ENCODE measurements at regions not wholly inside any gene's neighbourhood (a gene's known extent, or its start where the extent isn't known, plus 50 kb on each side); places are given as distances from the start of the nearest gene placed in this dataset.
"Not testable (repeated sequence)": the region's sequence is repeated elsewhere in the genome, so short reads cannot be mapped to it uniquely, and the experiment has no call there.

DNA sequence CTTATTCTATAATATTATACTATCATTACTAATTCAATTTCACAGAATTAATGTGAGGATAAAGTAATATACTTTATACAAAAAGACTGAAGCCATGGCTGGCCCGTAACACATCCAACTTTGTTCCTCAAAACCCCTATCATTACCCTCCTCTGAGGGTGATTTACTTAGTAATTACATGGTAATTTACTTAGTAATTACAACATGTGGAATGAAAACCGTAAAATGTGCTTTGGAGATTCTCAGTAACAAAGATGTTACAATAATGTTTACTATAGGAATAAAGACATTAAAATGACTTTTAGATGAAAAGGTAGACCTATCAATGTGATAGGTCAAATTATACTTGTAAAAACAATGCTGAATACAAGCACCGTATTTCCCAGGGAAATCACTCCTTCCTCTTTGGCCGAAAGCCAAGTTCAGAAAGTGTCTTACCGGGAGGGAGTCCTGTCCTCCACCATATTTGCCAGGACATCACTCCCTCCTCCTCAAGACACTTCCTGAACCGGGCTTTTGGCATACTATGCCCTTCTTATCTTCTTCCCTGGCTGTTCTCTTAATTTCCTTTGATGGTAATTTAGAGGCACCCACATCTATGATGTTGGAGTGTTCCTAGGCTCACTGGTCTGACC is 1047.8 kb downstream of the SOCS6 start:
- DNase-seq, result no peak

DNA sequence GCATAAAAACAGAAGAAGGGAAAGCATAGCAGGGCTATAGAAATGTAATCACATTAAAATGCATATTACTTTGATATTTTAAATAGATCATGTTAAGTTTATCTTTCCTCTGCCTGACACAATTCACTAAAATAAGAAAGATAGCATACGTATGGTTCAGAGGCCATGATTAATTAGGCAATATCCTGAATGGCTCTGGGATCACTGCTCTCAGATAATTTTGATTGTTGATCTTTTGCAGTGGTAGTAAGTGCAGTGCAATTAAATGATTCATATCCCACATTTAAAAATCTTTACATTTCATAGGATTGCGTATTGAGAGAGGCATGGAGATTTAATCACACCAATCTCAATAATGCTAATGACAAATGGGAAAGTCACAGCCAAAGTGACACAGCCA is 1040.7 kb downstream of the SOCS6 start:
- DNase-seq, result no peak

GRCh38 chr18:71329114-71329513 is 1040.3 kb downstream of the SOCS6 start:
- no peak for DNase-seq

- no peak for DNase-seq
Measured at GRCh38 chr18:71327850-71328249, 1039.0 kb downstream of the SOCS6 start.

GRCh38 chr18:71327441-71327840 is 1038.6 kb downstream of the SOCS6 start:
- no peak for DNase-seq

- DNase-seq, result no peak
Measured at GRCh38 chr18:71326826-71327225, 1038.0 kb downstream of the SOCS6 start.

- DNase-seq, result no peak
Measured at GRCh38 chr18:71324356-71324755, 1035.5 kb downstream of the SOCS6 start.

DNA sequence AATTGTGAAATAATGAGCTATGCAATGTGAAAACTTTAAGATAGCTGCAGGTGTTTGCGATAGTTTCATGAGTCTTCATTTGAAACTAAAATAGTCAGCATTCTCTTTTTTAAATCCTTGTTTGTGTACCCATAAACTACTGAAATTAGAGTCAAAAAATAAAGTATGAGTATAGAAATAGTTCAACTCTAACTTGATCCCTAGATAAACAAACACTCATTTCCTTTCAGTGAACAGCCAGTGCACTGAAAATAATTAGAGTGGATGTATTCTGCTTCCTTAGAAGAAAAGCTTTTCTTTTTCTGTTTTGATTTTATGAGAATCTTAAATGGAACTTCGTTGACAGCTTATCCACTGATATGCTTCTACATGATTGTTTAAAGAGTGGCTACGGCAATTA is 1033.4 kb downstream of the SOCS6 start:
- DNase-seq, result no peak

GRCh38 chr18:71321319-71321718 is 1032.5 kb downstream of the SOCS6 start:
- DNase-seq, result no peak

- no peak for DNase-seq
Measured at GRCh38 chr18:71304856-71305255, 1016.0 kb downstream of the SOCS6 start.

GRCh38 chr18:71303743-71304142 is 1014.9 kb downstream of the SOCS6 start:
- not testable (repeated sequence) for DNase-seq

DNA sequence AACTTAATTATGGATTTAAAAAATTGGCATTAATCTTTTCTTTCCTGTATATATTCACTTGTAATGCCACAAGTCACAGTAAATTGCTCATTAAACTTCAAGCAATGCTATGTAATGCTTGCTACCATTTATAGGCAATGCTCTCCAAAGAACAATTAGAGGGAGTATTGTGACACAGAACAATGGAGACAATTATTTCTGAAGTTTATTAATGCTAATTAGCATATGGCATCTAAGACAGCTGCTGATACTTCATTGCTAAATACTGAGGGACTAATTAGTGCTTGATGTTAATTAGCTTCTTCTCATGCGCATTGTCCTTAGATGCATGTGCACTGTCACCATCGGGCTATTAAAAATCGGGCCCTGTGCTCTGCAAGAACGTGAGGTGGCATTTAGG is 1012.8 kb downstream of the SOCS6 start:
- no peak for DNase-seq

GRCh38 chr18:71294201-71294600 is 1005.4 kb downstream of the SOCS6 start:
- DNase-seq, result not testable (repeated sequence)

DNA sequence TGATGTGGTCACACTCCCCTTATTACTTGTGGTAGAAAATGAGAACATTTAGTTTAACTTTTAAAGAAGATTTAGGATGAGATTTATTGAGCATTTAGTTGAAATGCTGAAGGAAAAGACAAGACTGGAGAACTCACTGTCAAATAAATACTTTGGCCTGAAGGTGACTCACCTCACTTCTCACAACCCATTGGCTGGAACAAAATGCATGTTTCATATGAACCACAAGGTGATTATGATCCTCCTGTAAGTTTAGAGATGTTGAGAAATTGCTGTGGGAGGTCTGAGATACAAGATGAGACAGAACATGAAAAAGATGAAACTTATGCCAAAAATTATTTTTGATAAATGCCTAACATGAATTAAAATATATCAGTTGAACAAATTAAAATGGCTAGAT is 1004.5 kb downstream of the SOCS6 start:
- DNase-seq, result no peak

DNA sequence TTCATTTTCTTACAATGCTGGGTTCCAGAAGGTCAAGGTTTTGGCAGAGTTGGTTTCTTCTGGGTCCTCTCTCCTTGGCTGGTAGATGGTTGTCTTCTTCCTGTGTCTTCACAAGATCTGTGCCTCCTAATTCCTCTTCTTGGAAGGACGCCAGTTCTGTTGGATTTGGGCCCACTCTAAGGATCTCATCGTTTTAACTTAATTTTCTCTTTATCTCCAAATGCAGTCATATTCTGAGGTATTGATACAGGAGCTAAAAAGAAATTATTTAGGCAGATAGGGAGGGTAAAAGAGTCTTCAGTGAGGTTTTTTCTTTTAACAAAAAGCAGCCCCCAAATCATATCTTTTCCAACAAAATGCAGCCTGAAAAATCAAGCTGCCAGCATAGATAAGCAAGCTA is 998.4 kb downstream of the SOCS6 start:
- DNase-seq, result no peak

GRCh38 chr18:71252351-71252865 is 963.6 kb downstream of the SOCS6 start:
- DNase-seq, result no peak

GRCh38 chr18:71250191-71250590 is 961.3 kb downstream of the SOCS6 start:
- no peak for DNase-seq

DNA sequence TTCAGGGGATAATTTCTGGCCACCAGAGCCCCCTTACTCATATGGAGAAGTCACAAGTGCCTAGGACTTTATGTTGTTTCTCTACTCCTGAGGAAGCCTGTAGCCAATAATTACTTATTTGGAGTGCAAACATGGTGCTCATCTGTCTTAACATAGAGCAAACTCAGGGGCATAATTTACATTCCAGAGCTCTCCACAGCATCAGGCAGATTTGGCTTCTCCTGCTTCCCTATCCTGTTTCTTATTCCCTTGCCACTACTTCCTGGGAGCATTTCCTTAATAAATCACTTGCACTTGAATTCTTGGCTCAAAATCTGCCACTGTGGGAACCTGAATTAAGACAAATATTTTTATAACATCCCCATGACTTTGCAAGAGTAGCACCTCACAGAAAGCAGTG is 960.9 kb downstream of the SOCS6 start:
- DNase-seq, result no peak

- DNase-seq, result no peak
Measured at GRCh38 chr18:71242981-71243380, 954.1 kb downstream of the SOCS6 start.

GRCh38 chr18:71238974-71239624 is 950.3 kb downstream of the SOCS6 start:
- DNase-seq, result no peak

DNA sequence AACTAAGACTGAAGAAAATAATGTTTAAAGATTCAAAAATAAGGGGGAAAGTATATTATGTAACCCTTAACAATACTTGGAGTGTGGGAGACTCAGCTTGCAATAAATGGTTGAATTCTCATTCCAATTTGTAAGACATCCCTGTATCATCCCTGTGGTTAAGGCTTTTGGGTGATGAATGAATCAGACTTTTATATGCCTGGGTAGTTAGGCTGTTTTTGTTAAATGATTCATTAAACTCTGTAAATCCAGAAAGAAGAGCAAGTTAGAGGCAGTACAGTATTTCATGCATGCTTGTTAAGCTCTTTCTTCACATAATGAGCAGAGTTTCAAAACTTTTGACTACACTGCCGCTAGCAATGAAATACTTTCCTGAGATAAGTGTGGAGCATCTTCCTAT is 948.8 kb downstream of the SOCS6 start:
- no peak for DNase-seq

- DNase-seq, result no peak
Measured at GRCh38 chr18:71233177-71233576, 944.3 kb downstream of the SOCS6 start.

GRCh38 chr18:71223486-71223885 is 934.6 kb downstream of the SOCS6 start:
- no peak for DNase-seq

GRCh38 chr18:71221405-71221804 is 932.6 kb downstream of the SOCS6 start:
- DNase-seq, result no peak

DNA sequence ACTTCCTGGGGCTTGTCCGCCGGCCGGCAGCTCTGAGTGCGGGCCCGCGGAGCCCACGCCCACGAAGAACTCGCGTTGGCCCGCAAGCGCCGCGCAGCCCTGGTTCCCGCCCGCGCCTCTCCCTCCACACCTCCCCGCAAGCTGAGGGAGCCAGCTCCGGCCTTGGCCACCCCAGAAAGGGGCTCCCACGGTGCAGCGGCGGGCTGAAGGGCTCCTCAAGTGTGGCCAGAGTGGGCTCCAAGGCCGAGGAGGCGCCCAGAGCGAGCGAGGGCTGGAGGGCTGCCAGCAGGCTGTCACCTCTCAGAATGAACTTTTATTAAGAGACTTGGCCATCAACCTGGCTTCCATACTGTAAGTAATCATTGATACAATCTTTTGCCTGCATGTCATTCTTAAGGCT is 923.9 kb downstream of the SOCS6 start:
- DNase-seq, result not testable (repeated sequence)
